ENCODE measurements at regions not wholly inside any gene's neighbourhood (a gene's known extent, or its start where the extent isn't known, plus 50 kb on each side); places are given as distances from the start of the nearest gene placed in this dataset.
"Not testable (repeated sequence)": the region's sequence is repeated elsewhere in the genome, so short reads cannot be mapped to it uniquely, and the experiment has no call there.

GRCh38 chr1:238624776-238625175 lies 734.1 kb upstream of the ZP4 start:
- no peak for DNase-seq

- no peak for DNase-seq
These were observed 730.7 kb upstream of the ZP4 start for GRCh38 chr1:238621405-238621804.

- no peak for DNase-seq
These were observed 728.9 kb upstream of the ZP4 start for GRCh38 chr1:238619652-238620051.

GRCh38 chr1:238611406-238611805 lies 720.7 kb upstream of the ZP4 start:
- no peak for DNase-seq

- DNase-seq: no peak
These were observed 717.4 kb upstream of the ZP4 start for GRCh38 chr1:238608144-238608543.

GRCh38 chr1:238606896-238607295 lies 716.2 kb upstream of the ZP4 start:
- peak; percentile 3 for DNase-seq

GRCh38 chr1:238606457-238606856 lies 715.7 kb upstream of the ZP4 start:
- no peak for DNase-seq

GRCh38 chr1:238604357-238604756 lies 713.6 kb upstream of the ZP4 start:
- no peak for DNase-seq

GRCh38 chr1:238601604-238602003 lies 710.9 kb upstream of the ZP4 start:
- not testable (repeated sequence) for DNase-seq

GRCh38 chr1:238596703-238597102 lies 706.0 kb upstream of the ZP4 start:
- no peak for DNase-seq

GRCh38 chr1:238592621-238593020 lies 701.9 kb upstream of the ZP4 start:
- DNase-seq: no peak

GRCh38 chr1:238589843-238590435 lies 699.2 kb upstream of the ZP4 start:
- no peak for DNase-seq

GRCh38 chr1:238582816-238583215 lies 692.1 kb upstream of the ZP4 start:
- DNase-seq: no peak

GRCh38 chr1:238581332-238581731 lies 690.6 kb upstream of the ZP4 start:
- no peak for DNase-seq

- no peak for DNase-seq
These were observed 678.0 kb upstream of the ZP4 start for GRCh38 chr1:238568735-238569134.

- DNase-seq: no peak
These were observed 671.6 kb upstream of the ZP4 start for GRCh38 chr1:238562341-238562740.

GRCh38 chr1:238558746-238559145 lies 668.0 kb upstream of the ZP4 start:
- no peak for DNase-seq

GRCh38 chr1:238558156-238558555 lies 667.4 kb upstream of the ZP4 start:
- DNase-seq: no peak

GRCh38 chr1:238552271-238552670 lies 661.5 kb upstream of the ZP4 start:
- DNase-seq: no peak

GRCh38 chr1:238549137-238549536 lies 658.4 kb upstream of the ZP4 start:
- DNase-seq: no peak

- DNase-seq: no peak
These were observed 655.4 kb upstream of the ZP4 start for GRCh38 chr1:238546118-238546517.

- no peak for DNase-seq
These were observed 646.9 kb upstream of the ZP4 start for GRCh38 chr1:238537641-238538040.

GRCh38 chr1:238530209-238530851 lies 639.6 kb upstream of the ZP4 start:
- no peak for DNase-seq

- no peak for DNase-seq
These were observed 627.0 kb upstream of the ZP4 start for GRCh38 chr1:238517711-238518110.

- DNase-seq: no peak
These were observed 610.6 kb upstream of the ZP4 start for GRCh38 chr1:238501290-238501689.
